ENCODE measurements at regions not wholly inside any gene's neighbourhood (a gene's known extent, or its start where the extent isn't known, plus 50 kb on each side); places are given as distances from the start of the nearest gene placed in this dataset.
"Not testable (repeated sequence)": the region's sequence is repeated elsewhere in the genome, so short reads cannot be mapped to it uniquely, and the experiment has no call there.

- 77 to 90% (median 78%) methylated on average over 1 of the region's 1 CpG for WGBS, 3 donors
- no peak overlapping the region for H3K27ac ChIP-seq (ENCODE audit: low read depth, low read length)
Measured at GRCh38 chr10:8255301-8255700, 200.8 kb downstream of the GATA3 start.

- WGBS, 3 donors: 89 to 94% (median 91%) methylated on average over 16 of the region's 16 CpGs
- no peak overlapping the region for H3K27ac ChIP-seq (ENCODE audit: low read depth, low read length)
Measured at GRCh38 chr10:8260645-8261044, 206.2 kb downstream of the GATA3 start.

- 73 to 92% (median 92%) methylated on average over 4 of the region's 4 CpGs for WGBS, 3 donors
- H3K27ac ChIP-seq (ENCODE audit: low read depth, low read length): no peak overlapping the region
Measured at GRCh38 chr10:8262317-8262716, 207.8 kb downstream of the GATA3 start.

- H3K27ac ChIP-seq (ENCODE audit: low read depth, low read length): no peak overlapping the region
- WGBS, 3 donors: 87 to 97% (median 89%) methylated on average over 5 of the region's 5 CpGs
Measured at GRCh38 chr10:8269976-8270375, 215.5 kb downstream of the GATA3 start.

GRCh38 chr10:8272794-8273425 is 218.4 kb downstream of the GATA3 start:
- 48 to 67% (median 60%) methylated on average over 10 of the region's 10 CpGs for WGBS, 3 donors
- H3K27ac ChIP-seq (ENCODE audit: low read depth, low read length): no peak overlapping the region

- 38 to 49% (median 49%) methylated on average over 2 of the region's 2 CpGs for WGBS, 3 donors
- H3K27ac ChIP-seq (ENCODE audit: low read depth, low read length): no peak overlapping the region
Measured at GRCh38 chr10:8273749-8274148, 219.3 kb downstream of the GATA3 start.

- 55 to 81% (median 66%) methylated on average over 7 of the region's 7 CpGs for WGBS, 3 donors
- no peak overlapping the region for H3K27ac ChIP-seq (ENCODE audit: low read depth, low read length)
Measured at GRCh38 chr10:8275911-8276310, 221.4 kb downstream of the GATA3 start.

GRCh38 chr10:8278099-8278498 is 223.6 kb downstream of the GATA3 start:
- no peak overlapping the region for H3K27ac ChIP-seq (ENCODE audit: low read depth, low read length)
- 70 to 80% (median 71%) methylated on average over 4 of the region's 4 CpGs for WGBS, 3 donors

GRCh38 chr10:8279598-8279997 is 225.1 kb downstream of the GATA3 start:
- H3K27ac ChIP-seq (ENCODE audit: low read depth, low read length): no peak overlapping the region
- 50 to 66% (median 61%) methylated on average over 2 of the region's 2 CpGs for WGBS, 3 donors

GRCh38 chr10:8280946-8281345 is 226.5 kb downstream of the GATA3 start:
- WGBS, 3 donors: 86 to 92% (median 92%) methylated on average over 7 of the region's 7 CpGs
- no peak overlapping the region for H3K27ac ChIP-seq (ENCODE audit: low read depth, low read length)

GRCh38 chr10:8282340-8282739 is 227.9 kb downstream of the GATA3 start:
- H3K27ac ChIP-seq (ENCODE audit: low read depth, low read length): no peak overlapping the region
- 52 to 56% (median 54%) methylated on average over 4 of the region's 4 CpGs for WGBS, 3 donors

GRCh38 chr10:8283166-8283905 is 228.8 kb downstream of the GATA3 start:
- 81 to 88% (median 83%) methylated on average over 7 of the region's 7 CpGs for WGBS, 3 donors
- no peak overlapping the region for H3K27ac ChIP-seq (ENCODE audit: low read depth, low read length)

GRCh38 chr10:8283986-8284385 is 229.5 kb downstream of the GATA3 start:
- H3K27ac ChIP-seq (ENCODE audit: low read depth, low read length): no peak overlapping the region
- 86 to 92% (median 91%) methylated on average over 11 of the region's 11 CpGs for WGBS, 3 donors

- WGBS, 3 donors: 87 to 94% (median 89%) methylated on average over 2 to 4 of the region's 4 CpGs
Measured at GRCh38 chr10:8285970-8286369, 231.5 kb downstream of the GATA3 start.

GRCh38 chr10:8288600-8288999 is 234.1 kb downstream of the GATA3 start:
- H3K27ac ChIP-seq (ENCODE audit: low read depth, low read length): no peak overlapping the region
- WGBS, 3 donors: 65 to 84% (median 81%) methylated on average over 9 of the region's 9 CpGs

More at GRCh38 chr10:8285970-8286369, 231.5 kb downstream of the GATA3 start:
- H3K27ac ChIP-seq (ENCODE audit: low read depth, low read length): not testable (repeated sequence)

- no peak overlapping the region for H3K27ac ChIP-seq (ENCODE audit: low read depth, low read length)
- 37 to 82% (median 74%) methylated on average over 4 of the region's 4 CpGs for WGBS, 3 donors
Measured at GRCh38 chr10:8289186-8289924, 234.9 kb downstream of the GATA3 start.

GRCh38 chr10:8294779-8295178 is 240.3 kb downstream of the GATA3 start:
- no peak overlapping the region for H3K27ac ChIP-seq (ENCODE audit: low read depth, low read length)
- 66 to 83% (median 80%) methylated on average over 5 of the region's 5 CpGs for WGBS, 3 donors

GRCh38 chr10:8295311-8295710 is 240.8 kb downstream of the GATA3 start:
- 84 to 97% (median 94%) methylated on average over 1 of the region's 1 CpG for WGBS, 3 donors
- H3K27ac ChIP-seq (ENCODE audit: low read depth, low read length): no peak overlapping the region

- no peak overlapping the region for H3K27ac ChIP-seq (ENCODE audit: low read depth, low read length)
- WGBS, 3 donors: 43 to 67% (median 58%) methylated on average over 22 of the region's 22 CpGs
Measured at GRCh38 chr10:8296090-8296733, 241.7 kb downstream of the GATA3 start.

Measured in adipose tissue (tissue), 3 donors.